Panc1 (cell line): ENCODE measurements at regions not wholly inside any gene's neighbourhood (a gene's known extent, or its start where the extent isn't known, plus 50 kb on each side); places are given as distances from the start of the nearest gene placed in this dataset.

ENCODE experiments used
- ATAC-seq: fragments of 200-7000 bp; cut with Tn5 transposase; 2 replicates; pipeline ENCODE4 v1.9.1; 2020; ENCODE audit warnings: mild to moderate bottlenecking, moderate library complexity
- BruUV-seq: library from RNA; stranded (reverse); fragments of 400-500 nt; replicated peaks from 2 replicates; lab custom pipeline; 2021; lab: Mats Ljungman, UMichigan
- CTCF ChIA-PET: fragments of 300-600 bp; sonication (Branson Sonifier 250); formaldehyde crosslinking; loops from one replicate; lab custom pipeline; 2022; ENCODE audit warnings: antibody characterized with exemption; lab: Charles Lee
- POLR2A ChIA-PET: fragments of 300-600 bp; sonication (Branson Sonifier 250); formaldehyde crosslinking; loops from one replicate; lab custom pipeline; 2022; ENCODE audit warnings: antibody characterized with exemption; lab: Charles Lee
- DNase-seq: peaks from one replicate; pipeline ENCODE4 v3.0.0-alpha.2; 2010; ENCODE audit warnings: low read depth, low spot score
- H3K27ac ChIP-seq: 2 replicates; pipeline ENCODE4 v1.5.1; 2011; ENCODE audit warnings: mild to moderate bottlenecking, low read length, inconsistent platforms
- H3K27me3 ChIP-seq: fragments of 200-500 bp; sonication (Bioruptor generic); 2 replicates; pipeline ENCODE4 v1.6.0; 2014; ENCODE audit warnings: low read length, inconsistent platforms; ENCODE audit not compliant: control insufficient read depth, insufficient read depth
- H3K36me3 ChIP-seq: fragments of 200-500 bp; sonication (Bioruptor generic); 2 replicates; pipeline ENCODE4 v1.5.1; 2014; ENCODE audit warnings: inconsistent platforms, mild to moderate bottlenecking, low read length, moderate library complexity; ENCODE audit not compliant: control insufficient read depth, insufficient read depth
- H3K4me1 ChIP-seq: 2 replicates; pipeline ENCODE4 v1.5.1; 2011; ENCODE audit warnings: inconsistent platforms, mild to moderate bottlenecking, low read length, moderate library complexity; ENCODE audit not compliant: control insufficient read depth, insufficient read depth
- H3K4me3 ChIP-seq, 2 experiments: 2 replicates each; pipeline ENCODE4 v1.5.1; 2011 to 2012; ENCODE audit warnings: low read depth in 2 of 2, low read length in 2 of 2, mild to moderate bottlenecking in 2 of 2, inconsistent platforms in 1 of 2, moderate library complexity in 1 of 2
- H3K9me3 ChIP-seq: fragments of 200-500 bp; sonication (Bioruptor generic); 2 replicates; pipeline ENCODE4 v1.5.1; 2014; ENCODE audit warnings: low read depth, mild to moderate bottlenecking, inconsistent platforms, low read length, moderate library complexity; ENCODE audit not compliant: control insufficient read depth, insufficient read depth
- CTCF ChIP-seq: fragments of 450-650 bp; IDR thresholded peaks from 2 replicates; pipeline ENCODE4 v1.5.1; 2017; ENCODE audit warnings: mild to moderate bottlenecking
- POLR2AphosphoS5 ChIP-seq: IDR thresholded peaks from 2 replicates; pipeline ENCODE4 v1.6.1; 2012; ENCODE audit warnings: mild to moderate bottlenecking, low read depth, low read length, moderate library complexity
- REST ChIP-seq, 2 experiments: IDR thresholded peaks; 2 replicates each; pipeline ENCODE4 v1.6.1; 2011 to 2012; ENCODE audit warnings: low read depth in 2 of 2, control low read depth in 1 of 2, low read length in 1 of 2, mild to moderate bottlenecking in 1 of 2, moderate library complexity in 1 of 2; ENCODE audit not compliant: insufficient read depth in 1 of 2
- SIN3A ChIP-seq: IDR thresholded peaks from 2 replicates; pipeline ENCODE4 v1.6.1; 2012; ENCODE audit warnings: low read depth, mild to moderate bottlenecking, low read length, moderate library complexity, borderline replicate concordance; ENCODE audit not compliant: insufficient read depth
- TCF7L2 ChIP-seq: IDR thresholded peaks from 2 replicates; pipeline ENCODE4 v1.6.1; 2011; ENCODE audit warnings: mild to moderate bottlenecking, low read depth, low read length, inconsistent platforms
- in situ Hi-C: cut with HindIII; loops from 2 replicates; pipeline ENCODE4 v1.10.0; 2016; ENCODE audit warnings: low sequenced_read_pairs, low pct_unique_long_range_greater_than_20kb
- intact Hi-C: fragments of 100-400 bp; cut with micrococcal nuclease; formaldehyde crosslinking; loops from one replicate; pipeline ENCODE4 v1.10.0; 2022; ENCODE audit not compliant: unreplicated experiment

GRCh38 chr14:103259801-103260628 is 74.0 kb upstream of the EIF5 start:
- ChIA-PET POLR2A (interaction anchor here (0.7 kb wide), 1 partner anchor 98 kb away, joined by 5 read pairs; no protein-coding TSS in a partner anchor), CTCF (no interaction called here)
- ATAC-seq (peak; percentile 81), DNase-seq (no peak)
- TF ChIP-seq REST (IDR thresholded peaks at IDR 0.05; ENCODE audit: insufficient read depth in 1 of 2, low read depth in 2 of 2, low read length in 1 of 2), result no peak
- Histone ChIP-seq H3K9me3 (no peaks in the 10 kb centered on the region), H3K27me3 (no peaks in the 10 kb centered on the region), H3K27ac (peak overlapping the region; percentile 81), H3K4me3 (peak overlapping the region; percentile 54 to 71), H3K4me1 (peaks cover 2% of the 10 kb centered on the region; the same call in 1 of the 2 replicates), H3K36me3 (no peaks in the 10 kb centered on the region)
- in situ Hi-C loops (no loop called here), intact Hi-C loops (no loop called here)
- no TSS peak for BruUV-seq

- CTCF ChIA-PET, result no interaction called here
- Histone ChIP-seq H3K9me3 (no peaks in the 10 kb centered on the region), H3K4me1 (peaks cover 2% of the 10 kb centered on the region; the same call in 1 of the 2 replicates), H3K4me3 (peak overlapping the region; percentile 54 to 71), H3K27ac (peak overlapping the region; percentile 81), H3K27me3 (no peaks in the 10 kb centered on the region), H3K36me3 (no peaks in the 10 kb centered on the region)
- DNase-seq, result no peak
- intact Hi-C loops, result no loop called here
- no peak for TF ChIP-seq TCF7L2
- in situ Hi-C loops, result no loop called here
- no TSS peak for BruUV-seq
- POLR2A ChIA-PET, result interaction anchor here (0.6 to 0.7 kb wide), 2 partner anchors 98 to 106 kb away, joined by 4 to 5 read pairs; no protein-coding TSS in a partner anchor
- ATAC-seq, result peak; percentile 94
Observed at GRCh38 chr14:103260629-103261124, 73.4 kb upstream of the EIF5 start.

GRCh38 chr14:103267226-103267910 is 66.7 kb upstream of the EIF5 start:
- no TSS peak for BruUV-seq
- H3K9me3 ChIP-seq, result no peaks in the 10 kb centered on the region
- in situ Hi-C loops (no loop called here), intact Hi-C loops (no loop called here)
- TF ChIP-seq SIN3A, result no peak
- TF ChIP-seq CTCF, result no peak
- TF ChIP-seq REST (IDR thresholded peaks at IDR 0.05; ENCODE audit: insufficient read depth in 1 of 2, low read depth in 2 of 2, low read length in 1 of 2), result no peak
- TF ChIP-seq POLR2AphosphoS5, result no peak
- TF ChIP-seq TCF7L2, result no peak
- POLR2A ChIA-PET, result no interaction called here
- H3K4me3 ChIP-seq, result no peak overlapping the region
- CTCF ChIA-PET, result no interaction called here
- no peaks in the 10 kb centered on the region for H3K36me3 ChIP-seq
- H3K4me1 ChIP-seq, result no peaks in the 10 kb centered on the region
- ATAC-seq (no peak), DNase-seq (no peak)
- no peaks in the 10 kb centered on the region for H3K27me3 ChIP-seq
- no peak overlapping the region for H3K27ac ChIP-seq
